Myocyte (in vitro differentiated cells): ENCODE measurements at regions not wholly inside any gene's neighbourhood (a gene's known extent, or its start where the extent isn't known, plus 50 kb on each side); places are given as distances from the start of the nearest gene placed in this dataset.
"Not testable (repeated sequence)": the region's sequence is repeated elsewhere in the genome, so short reads cannot be mapped to it uniquely, and the experiment has no call there.

Source experiments
- DNase-seq: peaks from one replicate; pipeline ENCODE4 v3.0.0-alpha.2; 2012; ENCODE audit warnings: low read depth

DNA sequence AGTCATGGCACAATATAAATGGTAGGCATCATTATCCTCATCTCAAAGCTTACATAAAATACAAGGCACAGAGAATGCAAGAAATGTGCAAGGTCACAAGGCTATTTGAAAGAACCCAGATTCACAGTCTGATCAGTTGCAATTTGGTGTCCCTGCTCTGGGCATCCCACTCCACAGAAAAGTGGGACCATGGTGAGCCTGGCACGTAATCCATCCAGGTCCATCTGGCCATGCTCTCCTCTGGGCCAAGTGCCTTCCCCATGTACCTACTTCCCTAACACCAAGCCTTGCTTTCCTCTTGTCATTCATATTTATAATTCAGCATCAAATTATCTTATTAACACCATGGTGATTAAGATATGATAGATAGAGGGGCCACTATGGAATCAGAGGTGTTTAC, 390.0 kb downstream of the CDH11 start:
- DNase-seq, result no peak

DNA sequence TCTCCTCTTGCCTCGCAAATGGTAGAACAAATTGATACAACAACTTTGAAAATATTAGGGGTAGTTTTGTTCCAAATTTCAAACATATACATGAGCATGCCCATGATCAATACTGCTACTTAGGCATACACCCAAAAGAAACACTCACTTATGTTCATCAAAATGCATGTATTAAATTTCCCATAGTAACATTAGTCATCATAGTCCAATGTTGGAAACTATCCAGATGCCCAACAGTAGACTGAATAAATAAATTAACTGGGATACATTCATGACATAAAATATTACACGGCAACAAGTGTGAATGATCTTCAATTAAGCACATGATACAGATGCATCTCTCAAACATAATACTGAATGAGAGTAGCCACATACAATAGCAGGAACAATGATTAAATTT, 391.6 kb downstream of the CDH11 start:
- DNase-seq, result no peak

DNA sequence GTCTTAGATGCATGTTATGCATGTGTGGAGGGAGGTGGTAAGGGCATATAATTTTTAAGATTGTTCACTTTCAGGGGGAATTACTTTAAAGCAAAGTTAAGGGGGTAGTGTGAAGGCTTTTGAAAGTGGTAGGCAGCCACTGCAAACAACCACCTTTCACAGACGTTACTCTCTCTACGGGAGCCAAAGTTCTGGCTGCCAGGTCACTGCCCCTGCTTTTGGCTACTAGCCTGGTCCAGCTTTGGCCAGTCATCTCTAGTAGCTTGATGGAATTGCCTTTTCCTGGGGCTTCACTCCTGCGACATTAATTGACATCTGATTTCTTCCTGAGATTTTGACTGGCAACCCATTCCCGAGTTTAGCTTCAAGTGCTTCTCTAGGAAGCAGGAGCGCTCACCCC, 397.5 kb downstream of the CDH11 start:
- DNase-seq, result no peak

DNA sequence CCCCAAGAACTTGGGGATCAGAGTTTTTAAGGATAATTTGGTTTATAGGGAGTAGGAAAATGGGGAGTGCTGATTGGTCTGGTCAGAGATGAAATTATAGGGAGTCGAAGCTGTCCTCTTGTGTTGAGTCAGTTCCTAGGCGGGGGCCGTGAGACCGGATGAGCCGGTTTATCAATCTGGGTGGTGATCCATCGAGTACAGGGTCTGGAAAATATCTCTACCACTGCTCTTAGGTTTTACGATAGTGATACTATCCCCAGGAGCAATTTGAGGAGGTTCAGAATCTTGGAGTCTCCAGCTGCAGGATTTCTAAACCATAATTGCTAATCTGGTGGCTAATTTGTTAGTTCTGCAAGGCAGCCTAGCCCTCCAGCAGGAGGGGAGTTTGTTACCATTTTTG, 403.4 kb downstream of the CDH11 start:
- no peak for DNase-seq

DNA sequence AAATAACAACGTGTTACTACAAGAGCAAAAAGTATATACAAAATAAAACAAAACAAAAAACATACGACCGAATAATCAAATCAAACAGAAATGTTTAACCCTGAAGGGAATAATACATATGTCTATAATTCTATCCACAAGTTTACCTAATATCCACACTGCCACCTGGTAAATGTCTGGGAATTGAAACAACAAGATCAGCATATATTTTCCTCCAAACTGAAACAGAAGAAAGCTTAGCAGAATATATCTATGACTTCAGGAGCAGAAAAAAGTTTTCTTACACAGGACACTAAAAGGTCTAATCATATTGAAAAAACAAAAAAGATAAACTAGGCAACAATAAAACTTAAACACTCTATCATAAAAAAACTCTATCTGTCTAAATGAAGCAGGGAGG, 404.0 kb downstream of the CDH11 start:
- DNase-seq, result no peak

DNA sequence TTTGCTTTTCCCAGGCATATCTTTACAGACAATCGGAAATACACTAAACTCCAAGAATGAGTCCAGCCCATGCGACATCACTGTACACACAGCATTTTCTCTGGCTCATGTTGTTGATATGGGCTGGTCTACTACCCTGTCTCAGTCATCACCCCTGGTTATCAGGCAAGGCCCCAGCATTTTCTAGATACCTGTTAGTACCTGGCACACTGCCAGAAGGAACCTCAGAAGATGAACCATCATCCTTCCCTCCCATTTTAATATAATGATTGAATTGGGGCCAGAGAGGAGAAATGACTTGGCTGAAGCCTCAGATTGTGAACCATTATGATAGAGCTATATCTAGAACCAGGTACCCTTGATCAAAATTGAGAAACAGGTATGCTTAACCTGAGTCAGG, 406.2 kb downstream of the CDH11 start:
- no peak for DNase-seq

DNA sequence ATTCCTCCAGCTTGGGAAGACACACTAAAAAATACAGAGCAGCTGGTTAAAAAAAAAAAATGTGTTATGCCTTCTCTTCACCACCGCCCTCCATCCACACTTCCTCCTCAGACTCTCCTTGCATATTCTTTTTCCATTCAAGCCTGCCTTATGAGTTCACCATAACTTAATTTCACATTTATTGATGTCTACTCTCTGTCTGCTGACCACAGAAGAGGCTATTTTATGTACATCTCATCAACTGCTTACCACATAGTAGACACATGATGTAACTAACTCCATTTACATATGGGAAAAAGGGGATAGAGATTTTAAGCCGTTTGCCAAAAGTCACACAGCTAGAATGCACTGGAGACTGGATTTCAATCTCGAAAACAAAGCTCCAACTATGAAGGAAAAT, 409.8 kb downstream of the CDH11 start:
- no peak for DNase-seq

DNA sequence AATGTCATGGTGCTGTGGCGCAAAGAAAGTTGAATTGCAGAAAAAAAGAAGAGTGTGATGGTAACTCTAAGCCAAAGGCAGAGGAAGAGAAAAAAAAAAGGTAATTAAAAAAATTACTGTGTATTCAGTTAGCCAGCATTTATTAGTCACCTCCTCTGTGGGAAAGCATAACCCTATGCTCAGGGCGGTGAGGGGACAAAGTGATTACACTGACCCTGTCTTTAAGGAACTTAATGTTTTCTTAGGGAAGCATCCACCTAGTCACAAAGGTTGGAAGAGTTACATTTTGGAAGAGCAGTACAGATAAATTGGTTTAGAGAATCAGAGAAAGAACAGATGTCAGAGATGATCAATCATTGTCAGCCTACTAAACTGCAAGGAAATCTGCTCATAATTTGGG, 410.3 kb downstream of the CDH11 start:
- DNase-seq, result peak; percentile 16

DNA sequence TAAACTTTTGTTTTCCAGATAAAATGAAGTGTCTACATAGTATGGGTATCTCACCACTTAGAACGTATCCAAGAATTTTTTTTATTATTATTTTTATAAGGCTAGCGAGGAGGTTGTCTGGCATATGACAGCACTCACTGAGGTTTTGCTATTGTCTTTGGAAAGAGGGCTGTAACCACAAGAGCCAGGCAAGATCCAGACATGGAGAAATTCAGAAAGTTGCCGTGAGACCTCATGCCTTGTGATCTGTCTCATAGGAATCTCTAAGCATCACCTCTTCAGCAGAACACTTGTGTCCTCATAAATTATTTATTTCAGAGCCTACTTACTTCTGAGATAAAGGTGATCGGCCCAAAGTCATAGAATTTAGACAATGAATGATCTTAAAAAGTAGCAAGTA, 410.8 kb downstream of the CDH11 start:
- DNase-seq, result peak; percentile 52

DNA sequence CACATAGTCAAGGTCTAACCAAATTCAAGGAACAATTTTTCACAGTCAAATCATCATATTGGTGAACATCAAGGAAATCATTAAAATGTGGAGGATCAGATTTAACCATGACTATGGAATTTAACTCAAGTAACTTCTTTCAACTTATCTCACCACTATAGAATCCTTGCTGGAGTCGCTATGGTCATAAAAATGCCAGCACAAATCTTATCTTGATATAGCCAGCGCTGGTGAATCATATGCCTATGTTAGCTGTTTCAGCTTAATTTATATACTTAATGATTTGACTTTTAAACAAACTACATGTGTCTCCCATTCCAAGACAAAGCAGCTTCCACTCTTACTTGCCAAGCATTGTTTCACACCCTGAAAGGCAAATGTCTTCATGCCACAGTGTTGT, 416.4 kb downstream of the CDH11 start:
- no peak for DNase-seq

DNA sequence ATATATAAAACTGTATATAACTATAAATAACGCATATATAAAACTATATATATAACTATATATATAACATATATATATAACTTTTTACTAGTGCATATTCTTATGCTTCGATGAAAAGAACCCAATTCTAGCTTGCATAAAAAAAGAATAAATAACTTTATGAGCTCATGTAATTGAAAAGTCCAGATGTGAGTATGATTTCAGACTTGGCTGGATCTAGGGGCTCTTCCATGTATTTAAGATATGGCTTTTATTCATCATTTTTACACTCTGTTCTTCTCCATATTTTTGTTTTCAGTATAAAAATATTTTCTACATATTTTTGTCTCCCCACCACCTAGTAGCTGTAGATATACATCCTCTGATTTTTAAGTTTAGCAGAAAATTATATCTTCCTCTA, 417.5 kb downstream of the CDH11 start:
- DNase-seq, result no peak

DNA sequence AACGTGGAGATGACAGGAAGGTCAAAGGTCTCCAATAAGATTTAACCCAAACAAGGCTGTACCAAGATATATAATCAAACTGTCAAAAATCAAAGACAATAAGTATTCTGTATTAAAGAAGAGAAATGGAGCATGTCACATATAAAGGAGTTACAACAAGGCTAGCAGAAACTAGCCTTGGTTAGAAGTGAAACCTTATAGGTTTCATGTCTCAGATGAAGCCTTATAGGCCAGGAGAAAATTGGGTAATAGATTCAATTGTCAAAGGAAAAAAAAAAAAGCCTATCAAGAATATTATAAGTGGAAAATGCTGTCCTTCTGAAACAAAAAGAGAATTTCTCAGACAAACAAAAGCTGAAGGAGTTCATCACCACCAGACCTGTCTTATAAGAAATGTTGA, 419.4 kb downstream of the CDH11 start:
- no peak for DNase-seq

DNA sequence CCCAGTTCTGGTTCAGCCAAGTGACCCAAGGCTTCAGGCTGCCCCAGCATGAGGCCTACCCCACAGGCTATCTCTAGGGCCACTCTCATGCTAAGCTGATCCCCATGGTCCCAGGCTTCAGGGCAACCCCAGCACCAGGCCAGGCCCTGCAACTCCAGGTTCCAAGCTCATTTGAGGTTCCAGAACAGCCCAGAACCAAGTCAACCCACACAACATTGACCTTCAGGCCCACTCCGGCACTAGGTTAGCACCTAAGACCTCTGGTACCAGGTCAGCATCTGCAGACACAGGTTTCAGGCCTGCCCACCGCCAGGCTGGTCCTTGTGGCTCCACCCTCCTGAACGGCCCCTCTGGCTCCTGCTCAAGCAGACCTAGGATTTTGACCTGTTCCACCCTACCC, 421.2 kb downstream of the CDH11 start:
- DNase-seq, result no peak

DNA sequence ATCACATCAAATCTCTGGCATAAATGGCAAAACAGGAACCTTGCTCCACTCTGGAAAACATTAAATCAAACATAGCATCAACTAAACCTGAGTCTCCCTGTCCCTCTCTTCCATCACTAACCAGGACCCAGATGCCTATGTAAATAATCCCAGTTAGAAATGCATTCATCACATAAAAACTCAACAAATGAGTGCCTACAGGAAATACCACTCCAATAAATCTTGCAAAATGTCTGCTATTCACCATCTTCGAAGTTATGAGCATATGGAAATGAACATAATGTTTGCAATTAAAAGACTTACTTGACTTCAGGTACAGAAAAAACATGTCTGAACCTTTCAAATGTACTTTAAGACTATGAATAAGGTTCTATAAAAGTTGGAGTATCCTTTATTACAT, 425.0 kb downstream of the CDH11 start:
- no peak for DNase-seq

DNA sequence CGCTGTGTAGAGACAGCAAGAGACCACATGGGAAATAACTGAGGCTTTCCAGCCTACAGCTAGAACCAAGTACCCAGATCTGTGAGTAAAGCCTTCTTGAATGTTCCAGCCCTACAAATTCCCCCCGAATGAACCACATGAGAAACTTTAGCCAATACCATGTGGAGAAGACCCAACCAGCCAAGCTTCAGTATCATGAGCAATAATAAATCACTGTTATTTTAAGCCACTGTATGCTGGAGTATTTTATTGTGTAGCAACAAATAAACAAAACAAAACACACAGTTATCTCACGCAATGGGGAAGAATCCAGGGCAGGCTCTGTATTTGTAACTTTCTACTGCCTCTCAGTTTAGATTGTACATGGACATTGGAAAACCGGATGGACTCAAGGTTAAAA, 426.2 kb downstream of the CDH11 start:
- DNase-seq, result peak; percentile 15

DNA sequence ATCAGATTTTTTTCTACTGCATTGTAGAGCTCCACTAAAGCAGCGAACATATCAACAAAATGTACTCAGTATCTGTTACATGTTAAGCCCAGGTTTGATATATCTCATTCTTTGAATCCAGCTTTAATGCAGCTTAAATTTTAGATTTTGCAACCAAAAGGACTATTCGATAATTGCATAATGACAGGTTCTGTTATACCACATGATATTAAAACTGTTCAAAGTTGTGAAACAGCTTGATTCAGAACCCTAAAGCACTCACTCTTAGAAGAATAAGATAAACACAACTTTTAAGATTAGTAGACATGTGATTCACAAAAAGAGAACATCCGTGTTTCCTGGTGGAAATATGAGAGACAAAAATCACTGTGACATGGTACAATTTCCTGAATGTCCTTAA, 427.9 kb downstream of the CDH11 start:
- no peak for DNase-seq

DNA sequence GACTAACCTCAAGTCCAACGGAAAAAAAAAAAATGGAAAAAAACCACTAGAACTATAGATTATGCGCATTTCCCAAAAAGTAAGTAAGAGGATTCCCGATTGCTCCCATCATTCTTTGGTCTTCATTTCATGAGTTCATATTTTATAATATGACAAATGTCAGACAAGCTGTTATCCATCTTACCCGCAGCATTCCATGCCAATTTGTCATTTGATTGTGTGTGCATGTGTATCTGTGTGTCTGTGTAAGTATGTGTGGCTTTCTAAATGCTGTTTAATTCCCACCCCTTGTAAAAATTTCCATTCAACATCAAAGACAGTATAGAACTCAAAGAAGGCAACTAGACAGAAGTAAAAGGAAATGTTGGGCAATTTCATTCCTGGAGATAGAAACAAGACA, 434.1 kb downstream of the CDH11 start:
- peak; percentile 23 for DNase-seq

DNA sequence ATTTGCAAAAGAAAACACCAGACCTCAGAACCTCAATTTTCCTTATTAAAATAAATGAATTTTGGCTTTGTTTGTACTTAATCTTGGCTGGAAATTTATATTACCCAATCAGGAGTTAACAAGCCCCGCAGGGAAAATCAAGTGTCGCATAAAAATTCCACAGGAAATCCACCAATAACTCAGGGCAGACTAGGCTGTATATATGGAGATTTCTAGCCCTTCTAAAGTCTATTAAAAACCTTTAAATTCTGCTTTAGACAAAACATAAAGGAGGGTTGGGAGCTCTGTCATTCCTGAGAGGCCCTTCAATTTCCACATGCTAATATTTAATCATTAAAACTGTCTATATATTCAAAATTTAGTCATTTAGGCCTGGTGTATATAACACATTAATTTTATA, 434.7 kb downstream of the CDH11 start:
- DNase-seq, result no peak

DNA sequence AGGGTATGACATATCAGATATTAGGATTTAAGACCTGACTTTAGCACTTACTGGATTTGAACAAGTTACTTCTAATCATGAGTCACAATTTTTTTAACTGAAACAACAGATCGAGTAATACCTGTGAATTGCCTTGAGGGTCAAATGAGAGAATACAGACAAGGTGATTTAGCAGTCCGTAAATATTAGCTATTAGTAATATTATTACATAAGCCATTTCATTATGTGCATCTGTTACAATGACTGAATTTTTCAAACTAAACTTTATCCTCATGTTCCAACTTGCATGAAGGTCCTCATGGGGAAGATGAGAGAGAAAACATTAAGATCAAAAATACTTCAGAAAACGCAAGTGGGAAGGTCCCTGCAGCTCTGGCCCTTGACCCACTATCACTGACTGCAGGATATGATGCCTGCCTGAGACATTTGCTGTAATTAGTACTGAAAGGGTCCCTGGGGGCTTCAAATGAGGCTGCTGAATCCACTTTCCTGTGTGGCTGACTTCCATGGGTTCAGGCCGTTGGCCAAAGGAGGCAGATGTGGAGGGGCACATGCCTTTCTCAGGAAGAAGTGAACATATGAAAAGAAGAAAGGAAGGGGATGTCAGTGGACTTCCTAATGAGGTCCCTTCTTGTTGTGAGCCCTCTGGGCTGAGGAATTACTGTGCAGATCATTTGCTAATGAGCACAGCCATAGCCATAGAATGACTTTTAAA, 441.7 kb downstream of the CDH11 start:
- no peak for DNase-seq

DNA sequence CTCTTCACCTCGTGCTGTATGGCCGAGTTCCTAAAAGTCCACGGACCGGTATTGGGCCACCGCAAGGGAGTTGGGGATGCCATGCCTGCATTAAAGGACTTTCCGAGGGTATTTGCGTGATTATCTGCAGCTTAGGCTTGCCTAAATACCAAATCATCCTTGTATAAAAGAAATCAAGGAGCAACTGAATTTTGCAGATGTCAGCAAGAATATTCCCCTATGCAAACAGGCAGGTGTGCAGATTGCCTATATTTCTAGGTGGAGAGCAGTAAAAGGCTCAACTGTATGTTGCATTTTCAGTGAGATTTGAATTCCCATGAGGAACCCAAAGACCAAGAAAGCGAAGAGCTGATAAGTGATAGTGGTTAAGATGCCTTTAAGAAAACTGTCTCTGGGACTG, 452.3 kb downstream of the CDH11 start:
- DNase-seq, result no peak

DNA sequence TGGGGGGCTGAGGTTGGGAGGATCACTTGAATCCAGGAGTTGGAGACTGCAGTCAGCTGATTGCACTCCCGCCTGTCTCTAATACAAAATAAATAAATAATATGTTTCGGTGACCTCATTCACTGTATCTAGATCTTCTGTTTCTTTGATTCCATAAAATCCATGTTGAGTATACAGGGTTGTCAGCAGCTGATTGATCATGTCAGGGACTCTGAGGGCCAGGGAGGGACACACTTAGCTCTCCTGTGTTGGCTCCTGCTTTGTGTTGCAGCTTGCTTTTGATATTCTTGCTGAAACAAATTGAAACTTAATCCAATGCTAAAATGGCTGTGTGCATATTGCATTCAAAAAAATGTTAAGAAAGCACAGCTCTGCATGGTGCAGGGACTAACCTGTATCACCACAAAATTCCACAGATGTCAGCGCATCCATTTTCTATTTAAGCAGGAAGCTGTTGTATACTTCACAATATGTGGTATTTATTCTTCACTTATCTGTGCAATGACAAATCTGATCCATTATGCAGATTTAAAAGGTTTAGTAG, 454.5 kb downstream of the CDH11 start:
- DNase-seq, result no peak

DNA sequence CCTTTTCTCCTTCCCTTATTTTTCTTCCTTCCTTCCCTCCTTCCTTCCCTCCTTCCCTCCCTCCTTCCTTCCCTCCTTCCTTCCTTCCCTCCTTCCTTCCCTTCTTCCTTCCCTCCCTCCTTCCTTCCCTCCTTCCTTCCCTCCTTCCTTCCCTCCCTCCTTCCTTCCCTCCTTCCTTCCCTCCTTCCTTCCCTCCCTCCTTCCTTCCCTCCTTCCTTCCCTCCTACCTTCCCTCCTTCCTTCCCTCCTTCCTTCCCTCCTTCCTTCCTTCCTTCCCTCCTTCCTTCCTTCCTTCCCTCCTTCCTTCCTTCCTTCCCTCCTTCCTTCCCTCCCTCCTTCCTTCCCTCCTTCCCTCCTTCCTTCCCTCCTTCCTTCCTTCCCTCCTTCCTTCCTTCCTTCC, 459.6 kb downstream of the CDH11 start:
- DNase-seq, result not testable (repeated sequence)

DNA sequence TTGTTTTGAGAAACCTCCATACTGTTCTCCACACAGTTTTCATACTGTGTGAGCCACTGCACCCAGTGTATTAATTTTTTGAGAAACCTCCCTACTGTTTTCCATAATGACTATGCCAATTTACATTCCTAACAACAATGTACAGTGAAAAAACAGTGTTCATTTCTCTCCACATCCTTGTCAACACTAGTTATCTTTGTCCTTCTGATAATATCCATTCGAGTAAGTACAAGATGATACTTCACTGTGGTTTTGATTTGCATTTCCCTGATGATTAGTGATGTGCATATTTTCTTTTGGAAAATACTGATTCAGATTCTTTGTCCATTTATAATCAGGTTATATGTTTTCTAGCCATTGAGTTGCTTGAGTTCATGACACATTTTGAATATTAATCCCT, 462.0 kb downstream of the CDH11 start:
- no peak for DNase-seq
